OCI-LY7 (cell line): ENCODE measurements at regions not wholly inside any gene's neighbourhood (a gene's known extent, or its start where the extent isn't known, plus 50 kb on each side); places are given as distances from the start of the nearest gene placed in this dataset.
"Not testable (repeated sequence)": the region's sequence is repeated elsewhere in the genome, so short reads cannot be mapped to it uniquely, and the experiment has no call there.

Source experiments
- BruUV-seq: library from RNA; stranded (reverse); fragments of 400-500 nt; replicated peaks from 2 replicates; lab custom pipeline; 2021; lab: Mats Ljungman, UMichigan
- CTCF ChIA-PET: fragments of 300-600 bp; sonication (Branson Sonifier 250); formaldehyde crosslinking; loops from one replicate; lab custom pipeline; 2022; ENCODE audit warnings: antibody characterized with exemption; ENCODE audit not compliant: unreplicated experiment; lab: Charles Lee
- POLR2A ChIA-PET: fragments of 300-600 bp; sonication (Branson Sonifier 250); formaldehyde crosslinking; loops from one replicate; lab custom pipeline; 2022; ENCODE audit warnings: antibody characterized with exemption; lab: Charles Lee
- DNase-seq: peaks from one replicate; pipeline ENCODE4 v3.0.0-alpha.2; 2015; ENCODE audit warnings: low spot score
- H2AFZ ChIP-seq: fragments of 200-600 bp; sonication (generic), shearing (Covaris generic); 2 replicates; pipeline ENCODE4 v1.6.1; 2014; ENCODE audit warnings: mild to moderate bottlenecking, antibody characterized with exemption, low read length, moderate library complexity
- H3K27ac ChIP-seq: fragments of 200-600 bp; sonication (generic); 2 replicates; pipeline ENCODE4 v1.5.1; 2014; ENCODE audit warnings: mixed run types, low read depth, mild to moderate bottlenecking, moderate library complexity, low read length, inconsistent platforms; ENCODE audit not compliant: poor library complexity, severe bottlenecking
- H3K36me3 ChIP-seq: fragments of 200-600 bp; sonication (generic); 2 replicates; pipeline ENCODE4 v1.6.1; 2014; ENCODE audit warnings: mild to moderate bottlenecking, antibody characterized with exemption, low read length, moderate library complexity, mixed read lengths; ENCODE audit not compliant: insufficient read depth
- H3K4me1 ChIP-seq: fragments of 200-600 bp; sonication (generic); 2 replicates; pipeline ENCODE4 v1.5.1; 2014; ENCODE audit warnings: mild to moderate bottlenecking, low read length; ENCODE audit not compliant: insufficient read depth, poor library complexity, severe bottlenecking
- H3K4me2 ChIP-seq: fragments of 200-600 bp; sonication (generic); 2 replicates; pipeline ENCODE4 v1.6.1; 2014; ENCODE audit warnings: mild to moderate bottlenecking, low read length
- H3K4me3 ChIP-seq: fragments of 200-600 bp; sonication (generic); 2 replicates; pipeline ENCODE4 v1.5.1; 2014; ENCODE audit warnings: mild to moderate bottlenecking, low read depth, low read length; ENCODE audit not compliant: poor library complexity, severe bottlenecking
- H3K79me2 ChIP-seq: fragments of 200-600 bp; sonication (generic); 2 replicates; pipeline ENCODE4 v1.6.1; 2016; ENCODE audit warnings: low read depth, mild to moderate bottlenecking, low read length, moderate library complexity, mixed read lengths; ENCODE audit not compliant: insufficient read depth
- H3K9me2 ChIP-seq: fragments of 200-600 bp; sonication (generic); 2 replicates; pipeline ENCODE4 v1.6.1; 2016; ENCODE audit warnings: mild to moderate bottlenecking, low read length, mixed read lengths; ENCODE audit not compliant: insufficient read depth
- H3K9me3 ChIP-seq: fragments of 200-600 bp; sonication (generic); 2 replicates; pipeline ENCODE4 v1.6.1; 2014; ENCODE audit warnings: mild to moderate bottlenecking, mixed run types, low read length, mixed read lengths
- H4K20me1 ChIP-seq: fragments of 200-600 bp; sonication (generic); 2 replicates; pipeline ENCODE4 v1.6.1; 2014; ENCODE audit warnings: mild to moderate bottlenecking, antibody characterized with exemption, low read length, moderate library complexity, mixed read lengths; ENCODE audit not compliant: insufficient read depth
- EZH2phosphoT487 ChIP-seq: fragments of 200-600 bp; sonication (generic); IDR thresholded peaks from 2 replicates; pipeline ENCODE4 v1.6.1; 2018; ENCODE audit warnings: low read depth, borderline replicate concordance, mild to moderate bottlenecking, mixed run types, antibody characterized with exemption, low read length, moderate library complexity, mixed read lengths
- intact Hi-C: fragments of 100-400 bp; cut with micrococcal nuclease; formaldehyde crosslinking; loops from one replicate; pipeline ENCODE4 v1.10.0; 2022; ENCODE audit not compliant: unreplicated experiment
- TF ChIP-seq, protein P1 (sequence below): fragments of 200-600 bp; sonication (generic); conservative IDR thresholded peaks from 2 replicates; pipeline ENCODE4 v1.5.1; 2014; ENCODE audit warnings: mild to moderate bottlenecking, antibody characterized with exemption, low read length, moderate library complexity, mixed read lengths

DNA sequence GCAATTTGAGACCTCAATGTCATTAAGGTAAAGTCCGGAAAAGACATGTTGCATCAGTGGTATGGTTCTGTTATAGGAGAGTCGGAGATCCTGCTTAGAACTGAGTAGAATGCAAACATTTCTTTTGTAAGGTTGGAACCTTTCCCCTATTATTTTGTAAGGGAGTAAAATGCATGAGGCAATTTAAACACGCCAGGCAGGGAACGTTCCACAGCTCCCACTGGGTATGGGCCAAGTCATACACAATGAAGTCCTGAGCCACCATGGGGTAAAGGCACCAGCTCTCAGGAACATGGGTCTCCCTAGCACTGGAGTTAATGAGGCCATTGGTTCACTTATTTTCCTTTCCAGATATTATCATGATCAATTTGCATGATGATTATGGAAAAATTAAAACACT lies 116.6 kb upstream of the NR2F2 start:
- TF ChIP-seq, protein P1, sequence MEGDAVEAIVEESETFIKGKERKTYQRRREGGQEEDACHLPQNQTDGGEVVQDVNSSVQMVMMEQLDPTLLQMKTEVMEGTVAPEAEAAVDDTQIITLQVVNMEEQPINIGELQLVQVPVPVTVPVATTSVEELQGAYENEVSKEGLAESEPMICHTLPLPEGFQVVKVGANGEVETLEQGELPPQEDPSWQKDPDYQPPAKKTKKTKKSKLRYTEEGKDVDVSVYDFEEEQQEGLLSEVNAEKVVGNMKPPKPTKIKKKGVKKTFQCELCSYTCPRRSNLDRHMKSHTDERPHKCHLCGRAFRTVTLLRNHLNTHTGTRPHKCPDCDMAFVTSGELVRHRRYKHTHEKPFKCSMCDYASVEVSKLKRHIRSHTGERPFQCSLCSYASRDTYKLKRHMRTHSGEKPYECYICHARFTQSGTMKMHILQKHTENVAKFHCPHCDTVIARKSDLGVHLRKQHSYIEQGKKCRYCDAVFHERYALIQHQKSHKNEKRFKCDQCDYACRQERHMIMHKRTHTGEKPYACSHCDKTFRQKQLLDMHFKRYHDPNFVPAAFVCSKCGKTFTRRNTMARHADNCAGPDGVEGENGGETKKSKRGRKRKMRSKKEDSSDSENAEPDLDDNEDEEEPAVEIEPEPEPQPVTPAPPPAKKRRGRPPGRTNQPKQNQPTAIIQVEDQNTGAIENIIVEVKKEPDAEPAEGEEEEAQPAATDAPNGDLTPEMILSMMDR = no peak
- no peak for TF ChIP-seq EZH2phosphoT487
- H3K4me1 ChIP-seq = no peaks in the 10 kb centered on the region
- DNase-seq = no peak
- H3K9me3 ChIP-seq = no peaks in the 10 kb centered on the region
- no peaks in the 10 kb centered on the region for H4K20me1 ChIP-seq
- intact Hi-C loops = no loop called here
- H3K27ac ChIP-seq = no peak overlapping the region
- ChIA-PET CTCF (no interaction called here), POLR2A (interaction anchor here (0.6 kb wide), 1 partner anchor 306 kb away, joined by 5 read pairs; no protein-coding TSS in a partner anchor)
- H3K9me2 ChIP-seq = no peaks in the 10 kb centered on the region
- H2AFZ ChIP-seq = no peak overlapping the region
- H3K79me2 ChIP-seq = no peaks in the 10 kb centered on the region
- BruUV-seq = no TSS peak
- H3K4me3 ChIP-seq = no peak overlapping the region
- H3K36me3 ChIP-seq = no peaks in the 10 kb centered on the region
- no peak overlapping the region for H3K4me2 ChIP-seq

DNA sequence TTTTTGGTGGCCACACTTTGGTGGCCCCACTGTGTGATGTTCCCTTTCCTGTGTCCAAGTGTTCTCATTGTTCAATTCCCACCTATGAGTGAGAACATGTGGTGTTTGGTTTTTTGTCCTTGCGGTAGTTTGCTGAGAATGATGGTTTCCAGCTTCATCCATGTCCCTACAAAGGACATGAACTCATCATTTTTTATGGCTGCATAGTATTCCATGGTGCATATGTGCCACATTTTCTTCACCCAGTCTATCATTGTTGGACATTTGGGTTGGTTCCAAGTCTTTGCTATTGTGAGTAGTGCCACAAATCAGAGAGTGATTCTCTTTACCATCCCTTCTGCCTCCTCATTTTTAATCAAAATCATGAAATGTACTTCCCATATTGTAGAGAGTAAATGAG lies 114.0 kb upstream of the NR2F2 start:
- DNase-seq, H2AFZ ChIP-seq, H3K4me3 ChIP-seq, H3K27ac ChIP-seq, H3K79me2 ChIP-seq, intact Hi-C loops, H3K36me3 ChIP-seq, CTCF ChIA-PET, H3K4me2 ChIP-seq, H3K9me2 ChIP-seq, H3K9me3 ChIP-seq, H4K20me1 ChIP-seq, H3K4me1 ChIP-seq, BruUV-seq: not testable (repeated sequence)
- POLR2A ChIA-PET = interaction anchor here (0.5 kb wide), 1 partner anchor 1467 kb away, joined by 3 read pairs; no protein-coding TSS in a partner anchor

DNA sequence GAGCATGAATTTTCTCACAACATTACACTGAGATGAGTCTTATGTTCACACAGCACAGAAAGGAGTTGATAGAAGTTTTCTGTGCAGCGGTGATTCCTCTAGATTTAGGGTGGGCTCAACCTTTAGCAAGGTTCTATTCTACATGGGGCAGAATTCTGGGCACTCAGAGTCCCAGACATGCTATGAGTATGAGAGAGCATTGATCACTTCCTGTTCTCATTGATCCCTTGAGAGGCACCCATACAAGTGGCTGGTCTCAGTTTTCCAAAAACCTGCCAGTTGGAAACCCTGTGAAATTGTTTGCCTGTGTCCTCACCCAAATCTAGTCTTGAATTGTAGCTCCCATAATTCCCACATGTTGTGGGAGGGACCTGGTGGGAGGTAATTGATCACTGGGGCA lies 112.5 kb upstream of the NR2F2 start:
- no peaks in the 10 kb centered on the region for H3K36me3 ChIP-seq
- no peak overlapping the region for H3K27ac ChIP-seq
- intact Hi-C loops = no loop called here
- no peaks in the 10 kb centered on the region for H3K79me2 ChIP-seq
- DNase-seq = no peak
- no peak for TF ChIP-seq EZH2phosphoT487
- TF ChIP-seq, protein P1 = no peak
- no peaks in the 10 kb centered on the region for H4K20me1 ChIP-seq
- H3K4me1 ChIP-seq = no peaks in the 10 kb centered on the region
- H2AFZ ChIP-seq = no peak overlapping the region
- no peaks in the 10 kb centered on the region for H3K9me3 ChIP-seq
- H3K4me3 ChIP-seq = no peak overlapping the region
- POLR2A ChIA-PET = no interaction called here
- BruUV-seq = no TSS peak
- H3K4me2 ChIP-seq = no peak overlapping the region
- CTCF ChIA-PET = no interaction called here
- no peaks in the 10 kb centered on the region for H3K9me2 ChIP-seq
